Calu3 (cell line): ENCODE measurements at regions not wholly inside any gene's neighbourhood (a gene's known extent, or its start where the extent isn't known, plus 50 kb on each side); places are given as distances from the start of the nearest gene placed in this dataset.
"Not testable (repeated sequence)": the region's sequence is repeated elsewhere in the genome, so short reads cannot be mapped to it uniquely, and the experiment has no call there.

Experiments
- BruUV-seq: library from RNA; stranded (reverse); fragments of 400-500 nt; replicated peaks from 2 replicates; lab custom pipeline; 2021; lab: Mats Ljungman, UMichigan
- CTCF ChIA-PET: fragments of 300-600 bp; sonication (Branson Sonifier 250); formaldehyde crosslinking; loops from one replicate; lab custom pipeline; 2022; ENCODE audit warnings: antibody characterized with exemption; lab: Charles Lee
- DNase-seq: peaks from one replicate; pipeline ENCODE4 v3.0.0; 2022
- H3K27ac Mint-ChIP-seq: one replicate; pipeline ENCODE4 v1.8.0; 2022; ENCODE audit warnings: mixed read lengths; ENCODE audit not compliant: unreplicated experiment
- H3K27me3 Mint-ChIP-seq: one replicate; pipeline ENCODE4 v1.8.0; 2022; ENCODE audit warnings: mixed read lengths; ENCODE audit not compliant: unreplicated experiment
- H3K36me3 Mint-ChIP-seq: one replicate; pipeline ENCODE4 v1.8.0; 2022; ENCODE audit warnings: mild to moderate bottlenecking, moderate library complexity, mixed read lengths; ENCODE audit not compliant: insufficient read depth, unreplicated experiment
- H3K4me1 Mint-ChIP-seq: one replicate; pipeline ENCODE4 v1.8.0; 2022; ENCODE audit warnings: mild to moderate bottlenecking, low read depth, mixed read lengths; ENCODE audit not compliant: unreplicated experiment
- H3K4me3 Mint-ChIP-seq: one replicate; pipeline ENCODE4 v1.8.0; 2022; ENCODE audit warnings: mild to moderate bottlenecking, low read depth, moderate library complexity, mixed read lengths; ENCODE audit not compliant: unreplicated experiment
- H3K9me3 Mint-ChIP-seq: one replicate; pipeline ENCODE4 v1.8.0; 2022; ENCODE audit warnings: low read depth, mixed read lengths; ENCODE audit not compliant: unreplicated experiment
- CTCF ChIP-seq: fragments of 200-600 bp; IDR thresholded peaks from one replicate; pipeline ENCODE4 v1.8.0; 2022; ENCODE audit warnings: antibody characterized with exemption; ENCODE audit not compliant: unreplicated experiment
- intact Hi-C: fragments of 100-400 bp; cut with micrococcal nuclease; formaldehyde crosslinking; loops from one replicate; pipeline ENCODE4 v1.10.0; 2022; ENCODE audit not compliant: unreplicated experiment

GRCh38 chr12:33617218-33617617, 177.6 kb upstream of the SYT10 start:
- no TSS peak for BruUV-seq
- no peaks in the 10 kb centered on the region for H3K36me3 Mint-ChIP-seq
- TF ChIP-seq CTCF = no peak
- H3K27me3 Mint-ChIP-seq = no peaks in the 10 kb centered on the region
- DNase-seq = no peak
- CTCF ChIA-PET = no interaction called here
- H3K27ac Mint-ChIP-seq = no peak overlapping the region
- intact Hi-C loops = no loop called here
- no peak overlapping the region for H3K4me3 Mint-ChIP-seq
- H3K9me3 Mint-ChIP-seq = peaks cover 11% of the 10 kb centered on the region
- H3K4me1 Mint-ChIP-seq = no peaks in the 10 kb centered on the region

- Mint-ChIP-seq H3K4me3 (no peak overlapping the region), H3K27ac (no peak overlapping the region), H3K36me3 (no peaks in the 10 kb centered on the region), H3K9me3 (peaks cover 3% of the 10 kb centered on the region), H3K27me3 (no peaks in the 10 kb centered on the region), H3K4me1 (no peaks in the 10 kb centered on the region)
- BruUV-seq = no TSS peak
- no peak for TF ChIP-seq CTCF
- DNase-seq = no peak
- CTCF ChIA-PET = no interaction called here
- intact Hi-C loops = loop anchor here (10.0 kb wide), 2 partner anchors 317 to 397 kb away; partner anchors contain the start of gene ALG10
Measured at GRCh38 chr12:33628087-33628486, 188.5 kb upstream of the SYT10 start.

GRCh38 chr12:33634544-33634943, 194.9 kb upstream of the SYT10 start:
- CTCF ChIA-PET = no interaction called here
- no peak overlapping the region for H3K4me3 Mint-ChIP-seq
- no peak overlapping the region for H3K27ac Mint-ChIP-seq
- intact Hi-C loops = no loop called here
- H3K27me3 Mint-ChIP-seq = no peaks in the 10 kb centered on the region
- peaks cover 4% of the 10 kb centered on the region for H3K9me3 Mint-ChIP-seq
- TF ChIP-seq CTCF = no peak
- no peaks in the 10 kb centered on the region for H3K4me1 Mint-ChIP-seq
- H3K36me3 Mint-ChIP-seq = no peaks in the 10 kb centered on the region
- no TSS peak for BruUV-seq
- no peak for DNase-seq

GRCh38 chr12:33636930-33637329, 197.3 kb upstream of the SYT10 start:
- H3K36me3 Mint-ChIP-seq, H3K4me1 Mint-ChIP-seq, H3K27me3 Mint-ChIP-seq, H3K9me3 Mint-ChIP-seq, intact Hi-C loops, DNase-seq, CTCF ChIA-PET, H3K27ac Mint-ChIP-seq, BruUV-seq, H3K4me3 Mint-ChIP-seq: not testable (repeated sequence)

GRCh38 chr12:33639975-33640374, 200.4 kb upstream of the SYT10 start:
- no TSS peak for BruUV-seq
- intact Hi-C loops = loop anchor here (10.0 kb wide), 1 partner anchor 55 kb away; no protein-coding TSS in a partner anchor
- Mint-ChIP-seq H3K27me3 (no peaks in the 10 kb centered on the region), H3K4me1 (no peaks in the 10 kb centered on the region), H3K36me3 (no peaks in the 10 kb centered on the region), H3K9me3 (peaks cover 4% of the 10 kb centered on the region), H3K4me3 (no peak overlapping the region), H3K27ac (no peak overlapping the region)
- no peak for DNase-seq
- TF ChIP-seq CTCF = no peak
- CTCF ChIA-PET = no interaction called here
